DND-41 (cell line): ENCODE measurements at regions not wholly inside any gene's neighbourhood (a gene's known extent, or its start where the extent isn't known, plus 50 kb on each side); places are given as distances from the start of the nearest gene placed in this dataset.
"Not testable (repeated sequence)": the region's sequence is repeated elsewhere in the genome, so short reads cannot be mapped to it uniquely, and the experiment has no call there.

Experiments used
- ATAC-seq: fragments of 200-7000 bp; cut with Tn5 transposase; 3 replicates; pipeline ENCODE4 v1.9.1; 2021; ENCODE audit warnings: low read depth; ENCODE audit not compliant: insufficient read depth
- DNase-seq: peaks from one replicate; pipeline ENCODE4 v3.0.0-alpha.2; 2020
- H2AFZ ChIP-seq: 2 replicates; pipeline ENCODE4 v1.6.0; 2012; ENCODE audit warnings: low read depth, low read length
- H3K27ac ChIP-seq: 2 replicates; pipeline ENCODE4 v1.5.1; 2012; ENCODE audit warnings: low read length, inconsistent platforms
- H3K27me3 ChIP-seq: fragments of 200-600 bp; sonication (generic); 2 replicates; pipeline ENCODE4 v1.6.0; 2012; ENCODE audit warnings: low read length, mild to moderate bottlenecking, inconsistent platforms; ENCODE audit not compliant: insufficient read depth, poor library complexity
- H3K36me3 ChIP-seq: 2 replicates; pipeline ENCODE4 v1.5.1; 2012; ENCODE audit warnings: low read length, inconsistent platforms; ENCODE audit not compliant: insufficient read depth
- H3K4me1 ChIP-seq: 2 replicates; pipeline ENCODE4 v1.5.1; 2012; ENCODE audit warnings: mild to moderate bottlenecking, low read length; ENCODE audit not compliant: insufficient read depth
- H3K4me2 ChIP-seq: 2 replicates; pipeline ENCODE4 v1.6.0; 2012; ENCODE audit warnings: mild to moderate bottlenecking, moderate library complexity, low read length, inconsistent platforms; ENCODE audit not compliant: insufficient read depth
- H3K4me3 ChIP-seq, 2 experiments: fragments of 200-600 bp in 1 of 2; shearing (Covaris generic) in 1 of 2; 2 replicates each; pipeline ENCODE4 v1.5.1; 2012 to 2016; ENCODE audit warnings: inconsistent platforms in 2 of 2, low read length in 2 of 2, mild to moderate bottlenecking in 2 of 2, low read depth in 1 of 2, moderate library complexity in 1 of 2
- H3K79me2 ChIP-seq: 2 replicates; pipeline ENCODE4 v1.6.0; 2012; ENCODE audit warnings: low read length, inconsistent platforms; ENCODE audit not compliant: insufficient read depth
- H3K9ac ChIP-seq: 2 replicates; pipeline ENCODE4 v1.6.0; 2012; ENCODE audit warnings: low read depth, mild to moderate bottlenecking, inconsistent platforms, low read length, moderate library complexity
- H3K9me3 ChIP-seq: 2 replicates; pipeline ENCODE4 v1.5.1; 2012; ENCODE audit warnings: low read length, moderate library complexity, mild to moderate bottlenecking, inconsistent platforms; ENCODE audit not compliant: insufficient read depth, severe bottlenecking
- H4K20me1 ChIP-seq: 2 replicates; pipeline ENCODE4 v1.6.0; 2012; ENCODE audit warnings: low read length; ENCODE audit not compliant: insufficient read depth
- EZH2 ChIP-seq: IDR thresholded peaks from 3 replicates; pipeline ENCODE4 v1.6.1; 2012; ENCODE audit warnings: borderline replicate concordance, low read depth, mild to moderate bottlenecking, moderate library complexity, low read length, inconsistent platforms; ENCODE audit not compliant: severe bottlenecking
- TF ChIP-seq, protein P1 (sequence below): IDR thresholded peaks from 2 replicates; pipeline ENCODE4 v1.5.1; 2012; ENCODE audit warnings: borderline replicate concordance, low read length, moderate library complexity, mild to moderate bottlenecking; ENCODE audit not compliant: poor library complexity, severe bottlenecking; ENCODE audit errors: extremely low read depth

DNA sequence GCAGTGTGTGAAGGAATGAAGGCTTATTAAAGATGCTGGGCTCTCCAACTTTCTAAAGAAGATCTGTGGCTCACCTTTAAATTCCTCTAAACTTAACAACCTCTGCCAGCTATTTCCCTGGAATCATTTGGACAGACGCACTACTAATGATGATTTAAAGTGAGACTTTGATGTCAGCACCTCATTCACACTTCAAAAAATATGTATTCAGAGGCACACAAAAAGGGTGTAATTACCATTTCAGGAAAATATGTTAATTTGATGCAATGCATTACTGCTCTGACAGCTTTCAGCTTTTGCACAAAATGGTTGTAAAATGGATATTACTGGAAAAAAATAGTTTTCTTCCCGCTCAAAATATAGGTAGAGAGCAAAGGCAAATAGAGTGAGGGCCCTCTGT, 423.9 kb upstream of the ASIC2 start:
- Histone ChIP-seq H3K27ac (no peak overlapping the region), H3K4me2 (no peak overlapping the region), H3K9ac (no peak overlapping the region), H3K4me3 (no peak overlapping the region), H3K36me3 (no peaks in the 10 kb centered on the region), H3K79me2 (no peaks in the 10 kb centered on the region), H4K20me1 (no peaks in the 10 kb centered on the region; the same call in 1 of the 2 replicates), H3K4me1 (no peaks in the 10 kb centered on the region), H3K9me3 (no peaks in the 10 kb centered on the region), H2AFZ (no peak overlapping the region), H3K27me3 (peaks cover 11% of the 10 kb centered on the region)
- no peak for DNase-seq
- no peak for ATAC-seq
- TF ChIP-seq, protein P1, sequence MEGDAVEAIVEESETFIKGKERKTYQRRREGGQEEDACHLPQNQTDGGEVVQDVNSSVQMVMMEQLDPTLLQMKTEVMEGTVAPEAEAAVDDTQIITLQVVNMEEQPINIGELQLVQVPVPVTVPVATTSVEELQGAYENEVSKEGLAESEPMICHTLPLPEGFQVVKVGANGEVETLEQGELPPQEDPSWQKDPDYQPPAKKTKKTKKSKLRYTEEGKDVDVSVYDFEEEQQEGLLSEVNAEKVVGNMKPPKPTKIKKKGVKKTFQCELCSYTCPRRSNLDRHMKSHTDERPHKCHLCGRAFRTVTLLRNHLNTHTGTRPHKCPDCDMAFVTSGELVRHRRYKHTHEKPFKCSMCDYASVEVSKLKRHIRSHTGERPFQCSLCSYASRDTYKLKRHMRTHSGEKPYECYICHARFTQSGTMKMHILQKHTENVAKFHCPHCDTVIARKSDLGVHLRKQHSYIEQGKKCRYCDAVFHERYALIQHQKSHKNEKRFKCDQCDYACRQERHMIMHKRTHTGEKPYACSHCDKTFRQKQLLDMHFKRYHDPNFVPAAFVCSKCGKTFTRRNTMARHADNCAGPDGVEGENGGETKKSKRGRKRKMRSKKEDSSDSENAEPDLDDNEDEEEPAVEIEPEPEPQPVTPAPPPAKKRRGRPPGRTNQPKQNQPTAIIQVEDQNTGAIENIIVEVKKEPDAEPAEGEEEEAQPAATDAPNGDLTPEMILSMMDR: no peak
- no peak for TF ChIP-seq EZH2

DNA sequence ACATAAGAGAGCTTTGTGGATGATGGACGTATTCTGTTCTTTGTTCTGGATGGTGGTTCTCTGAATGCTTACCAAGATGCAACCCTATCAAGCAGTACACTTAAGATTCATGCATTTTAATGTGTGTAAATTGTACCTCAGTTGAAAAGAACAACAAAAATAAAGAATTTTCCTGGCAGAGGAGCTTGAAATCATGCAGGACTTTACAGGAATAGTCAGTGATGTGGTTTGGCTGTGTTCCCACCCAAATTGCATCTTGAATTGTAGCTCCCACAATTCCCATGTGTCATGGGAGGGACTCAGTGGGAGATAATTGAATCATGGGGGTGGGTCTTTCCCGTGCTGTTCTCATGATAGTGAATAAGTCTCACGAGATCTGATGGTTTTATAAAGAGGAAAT, 430.6 kb upstream of the ASIC2 start:
- not testable (repeated sequence) for H3K4me3 ChIP-seq, H3K4me1 ChIP-seq, H4K20me1 ChIP-seq, H3K79me2 ChIP-seq, H3K36me3 ChIP-seq, H3K4me2 ChIP-seq, H3K9me3 ChIP-seq, H2AFZ ChIP-seq, ATAC-seq, DNase-seq, H3K9ac ChIP-seq, H3K27ac ChIP-seq
- H3K27me3 ChIP-seq: peaks cover 10% of the 10 kb centered on the region

DNA sequence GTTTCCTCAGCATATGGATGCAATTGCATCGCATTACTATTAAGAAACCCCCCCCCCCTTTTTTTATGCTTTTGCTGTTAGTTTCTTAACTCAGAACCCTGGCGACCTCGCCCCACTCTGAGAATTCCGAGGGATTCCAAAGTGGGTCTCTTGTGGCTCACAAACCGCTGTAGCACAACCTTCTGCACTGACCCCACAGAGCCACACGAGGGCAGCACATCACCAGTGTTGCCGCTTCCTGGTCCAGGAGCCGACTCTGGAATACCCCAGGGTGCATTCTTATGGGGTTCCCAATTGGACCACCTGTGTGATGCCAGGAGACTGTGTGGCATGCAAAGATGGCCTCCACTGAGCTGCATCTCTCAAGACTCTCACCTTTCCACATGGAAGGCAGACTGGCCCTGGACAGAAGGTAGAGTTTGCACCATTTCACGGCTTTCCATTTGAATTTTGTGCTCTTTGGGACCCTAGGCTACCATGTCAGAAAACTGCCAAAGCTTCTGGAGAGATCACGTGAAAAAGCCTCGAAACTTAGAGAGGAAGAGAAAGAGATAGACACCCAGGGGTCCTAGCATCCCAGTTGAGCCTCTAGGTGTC, 432.7 kb upstream of the ASIC2 start:
- no peak overlapping the region for H3K9ac ChIP-seq
- H3K27me3 ChIP-seq: peaks cover 7% of the 10 kb centered on the region
- TF ChIP-seq EZH2: no peak
- TF ChIP-seq, protein P1: peak; percentile 78
- H3K79me2 ChIP-seq: no peaks in the 10 kb centered on the region
- no peak overlapping the region for H2AFZ ChIP-seq
- no peaks in the 10 kb centered on the region; the same call in 1 of the 2 replicates for H4K20me1 ChIP-seq
- no peaks in the 10 kb centered on the region for H3K36me3 ChIP-seq
- peak; percentile 33 for DNase-seq
- no peaks in the 10 kb centered on the region for H3K4me1 ChIP-seq
- ATAC-seq: 0 out of 3 replicates have a peak, but pooled peaks have one; percentile 40
- no peak overlapping the region for H3K4me2 ChIP-seq
- no peaks in the 10 kb centered on the region for H3K9me3 ChIP-seq
- no peak overlapping the region for H3K27ac ChIP-seq
- no peak overlapping the region for H3K4me3 ChIP-seq

DNA sequence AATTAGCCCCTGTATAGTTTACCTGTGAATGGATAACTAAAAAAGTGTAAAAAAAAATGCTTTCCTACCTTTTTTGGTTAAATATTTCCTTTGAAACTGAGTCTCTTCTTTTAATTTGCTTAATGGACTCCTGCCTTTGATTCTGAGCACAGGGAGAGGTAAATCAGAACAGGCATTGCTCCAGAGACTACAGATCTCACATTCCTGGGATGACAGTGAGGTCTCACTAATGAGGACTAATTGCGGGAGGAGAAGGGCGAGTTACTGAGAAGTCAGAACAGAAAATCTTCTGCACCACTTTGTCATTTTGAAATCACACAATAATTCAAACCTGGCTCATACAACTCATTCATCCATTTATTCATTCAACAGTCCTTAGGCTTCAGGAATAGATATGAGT, 437.0 kb upstream of the ASIC2 start:
- peaks cover 2% of the 10 kb centered on the region for H3K27me3 ChIP-seq
- no peak overlapping the region for H2AFZ ChIP-seq
- no peaks in the 10 kb centered on the region; the same call in 1 of the 2 replicates for H4K20me1 ChIP-seq
- H3K9ac ChIP-seq: no peak overlapping the region
- H3K4me3 ChIP-seq: no peak overlapping the region
- ATAC-seq: no peak
- TF ChIP-seq, protein P1: no peak
- TF ChIP-seq EZH2: no peak
- no peak overlapping the region for H3K27ac ChIP-seq
- no peaks in the 10 kb centered on the region for H3K79me2 ChIP-seq
- H3K9me3 ChIP-seq: no peaks in the 10 kb centered on the region
- DNase-seq: no peak
- H3K4me2 ChIP-seq: no peak overlapping the region
- no peaks in the 10 kb centered on the region for H3K4me1 ChIP-seq
- no peaks in the 10 kb centered on the region for H3K36me3 ChIP-seq
